HepG2 (cell line): ENCODE measurements at regions not wholly inside any gene's neighbourhood (a gene's known extent, or its start where the extent isn't known, plus 50 kb on each side); places are given as distances from the start of the nearest gene placed in this dataset.

Experiments used
- ATAC-seq: fragments of 200-7000 bp; cut with Tn5 transposase; 3 replicates; pipeline ENCODE4 v1.9.1; 2020; ENCODE audit warnings: mild to moderate bottlenecking, moderate library complexity
- BruUV-seq: library from RNA; stranded (reverse); fragments of 400-500 nt; replicated peaks from 2 replicates; lab custom pipeline; 2021; lab: Mats Ljungman, UMichigan
- CTCF ChIA-PET: fragments of 300-600 bp; formaldehyde crosslinking; extraction: SDS; loops from one replicate; lab custom pipeline; 2021; ENCODE audit warnings: low total read pairs, inconsistent platforms, low intra/inter-chr PET ratio; lab: Yijun Ruan, JAX
- POLR2A ChIA-PET: fragments of 350-600 bp; sonication (Branson Sonifier 250); formaldehyde crosslinking; loops from one replicate; lab custom pipeline; 2020; ENCODE audit warnings: antibody characterized with exemption, inconsistent platforms; lab: Yijun Ruan, JAX
- DNase-seq: peaks from one replicate; pipeline ENCODE4 v3.0.0-alpha.2; 2015; ENCODE audit warnings: low spot score
- FAIRE-seq: peaks from 3 replicates; lab custom pipeline; 2011; peaks lifted over from hg19 to GRCh38; lab: Jason Lieb, UNC
- H2AFZ ChIP-seq: one replicate; pipeline ENCODE4 v1.6.1; 2011; ENCODE audit warnings: low read length, inconsistent platforms
- H3K27ac ChIP-seq: fragments of 300-600 bp; 3 replicates; pipeline ENCODE4 v1.8.0; 2011; ENCODE audit warnings: mixed run types, mild to moderate bottlenecking, mixed read lengths, low read length, inconsistent platforms; ENCODE audit not compliant: insufficient read depth; ENCODE audit errors: extremely low read length
- H3K27me3 ChIP-seq, 2 experiments: fragments of 200-600 bp in 1 of 2; 2 replicates in 1 of 2; 3 replicates in 1 of 2; pipeline versions ENCODE4 v1.6.0 to v1.8.0; 2011; ENCODE audit warnings: low read length in 2 of 2, mild to moderate bottlenecking in 2 of 2, moderate library complexity in 2 of 2, inconsistent platforms in 1 of 2; ENCODE audit not compliant: insufficient read depth in 2 of 2, control insufficient read depth in 1 of 2
- H3K36me3 ChIP-seq, 2 experiments: fragments of 200-600 bp in 1 of 2; replicated peaks in 1 of 2; 2 replicates in 1 of 2; 3 replicates in 1 of 2; pipeline versions ENCODE4 v1.5.1 to v1.8.0; 2011; ENCODE audit warnings: low read length in 2 of 2, inconsistent platforms in 1 of 2; ENCODE audit not compliant: insufficient read depth in 2 of 2, control insufficient read depth in 1 of 2
- H3K4me1 ChIP-seq: 2 replicates; pipeline ENCODE4 v1.5.1; 2012; ENCODE audit warnings: low read length, inconsistent platforms; ENCODE audit not compliant: insufficient read depth
- H3K4me2 ChIP-seq: 2 replicates; pipeline ENCODE4 v1.6.0; 2011; ENCODE audit warnings: low read depth, low read length, inconsistent platforms
- H3K4me3 ChIP-seq, 3 experiments: fragments of 200-600 bp in 1 of 3; sonication (generic), shearing (Covaris generic) in 1 of 3; replicated peaks in 1 of 3; 2 replicates each; pipeline ENCODE4 v1.5.1; 2011 to 2016; ENCODE audit warnings: low read length in 3 of 3, inconsistent platforms in 2 of 3, low read depth in 2 of 3, mild to moderate bottlenecking in 2 of 3, control low read depth in 1 of 3, mixed read lengths in 1 of 3; ENCODE audit not compliant: insufficient read depth in 1 of 3
- H3K79me2 ChIP-seq: one replicate; pipeline ENCODE4 v1.6.1; 2011; ENCODE audit warnings: low read length, inconsistent platforms; ENCODE audit not compliant: insufficient read depth
- H3K9ac ChIP-seq: 2 replicates; pipeline ENCODE4 v1.6.0; 2011; ENCODE audit warnings: mild to moderate bottlenecking, low read depth, low read length, inconsistent platforms; ENCODE audit not compliant: insufficient read depth
- H3K9me3 ChIP-seq: 2 replicates; pipeline ENCODE4 v1.5.1; 2012; ENCODE audit warnings: mild to moderate bottlenecking, low read length
- H4K20me1 ChIP-seq: 2 replicates; pipeline ENCODE4 v1.6.0; 2011; ENCODE audit warnings: inconsistent platforms, mild to moderate bottlenecking, low read length, moderate library complexity; ENCODE audit not compliant: insufficient read depth
- BHLHE40 ChIP-seq: IDR thresholded peaks from 2 replicates; pipeline ENCODE4 v1.6.1; 2011; ENCODE audit warnings: low read length, improper control_type of control experiment
- CBX1 ChIP-seq: IDR thresholded peaks from one replicate; pipeline ENCODE4 v1.6.1; 2016; ENCODE audit warnings: antibody characterized with exemption, low read depth
- HBP1 ChIP-seq: IDR thresholded peaks from 2 replicates; pipeline ENCODE4 v1.6.1; 2016; ENCODE audit warnings: low read depth, control low read depth
- HMG20B ChIP-seq: conservative IDR thresholded peaks from 2 replicates; pipeline ENCODE4 v1.6.1; 2016; ENCODE audit warnings: missing genetic modification reagents, missing compliant biosample characterization
- HMGA1 ChIP-seq: sonication (generic); formaldehyde crosslinking; conservative IDR thresholded peaks from 2 replicates; pipeline ENCODE4 v1.4.0; 2020; ENCODE audit warnings: missing genetic modification reagents
- HOMEZ ChIP-seq: IDR thresholded peaks from 2 replicates; pipeline ENCODE4 v1.6.1; 2016; ENCODE audit warnings: low read depth
- HOXA3 ChIP-seq: sonication (generic); formaldehyde crosslinking; IDR thresholded peaks from 2 replicates; pipeline ENCODE4 v1.5.0; 2020; ENCODE audit warnings: missing genetic modification reagents
- HOXA7 ChIP-seq: sonication (generic); formaldehyde crosslinking; IDR thresholded peaks from 2 replicates; pipeline ENCODE4 v1.8.1; 2022; ENCODE audit warnings: mild to moderate bottlenecking, missing genetic modification reagents, moderate library complexity
- KLF12 ChIP-seq: sonication (generic); formaldehyde crosslinking; IDR thresholded peaks from 2 replicates; pipeline ENCODE4 v1.4.0; 2020; ENCODE audit warnings: missing genetic modification reagents, borderline replicate concordance
- MZF1 ChIP-seq: sonication (generic); formaldehyde crosslinking; IDR thresholded peaks from 2 replicates; pipeline ENCODE4 v1.8.1; 2023; ENCODE audit warnings: mild to moderate bottlenecking, missing genetic modification reagents, borderline replicate concordance
- NFYB ChIP-seq: sonication (generic); formaldehyde crosslinking; IDR thresholded peaks from 2 replicates; pipeline ENCODE4 v1.4.0; 2020; ENCODE audit warnings: missing genetic modification reagents
- SIN3A ChIP-seq: IDR thresholded peaks from 2 replicates; pipeline ENCODE4 v1.6.1; 2011; ENCODE audit warnings: low read depth, mild to moderate bottlenecking, control low read depth, low read length, borderline replicate concordance
- WIZ ChIP-seq: sonication (generic); formaldehyde crosslinking; IDR thresholded peaks from 2 replicates; pipeline ENCODE4 v1.5.1; 2020; ENCODE audit warnings: mild to moderate bottlenecking, missing genetic modification reagents
- YEATS4 ChIP-seq: sonication (generic); formaldehyde crosslinking; IDR thresholded peaks from 2 replicates; pipeline ENCODE4 v1.4.0; 2020; ENCODE audit warnings: missing genetic modification reagents, borderline replicate concordance
- ZBTB39 ChIP-seq: sonication (generic); formaldehyde crosslinking; IDR thresholded peaks from 2 replicates; pipeline ENCODE4 v1.5.0; 2020; ENCODE audit warnings: missing genetic modification reagents
- ZNF563 ChIP-seq: sonication (generic); formaldehyde crosslinking; IDR thresholded peaks from 2 replicates; pipeline ENCODE4 v1.8.0; 2022; ENCODE audit warnings: mild to moderate bottlenecking, moderate library complexity, missing genetic modification reagents
- ZNF746 ChIP-seq: sonication (generic); formaldehyde crosslinking; IDR thresholded peaks from 2 replicates; pipeline ENCODE4 v1.8.0; 2022; ENCODE audit warnings: mild to moderate bottlenecking, missing genetic modification reagents
- WGBS: methylation state at CpG from one replicate; pipeline ENCODE4 v1.1.6; 2017; ENCODE audit warnings: low lambda C conversion rate; 5-methylcytosine and 5-hydroxymethylcytosine counted together
- in situ Hi-C: cut with HindIII; loops from 2 replicates; pipeline ENCODE4 v1.10.0; 2017; ENCODE audit warnings: low pct_unique_long_range_greater_than_20kb; ENCODE audit not compliant: extremely low pct_ligation_motif_present
- intact Hi-C: fragments of 100-400 bp; cut with micrococcal nuclease; formaldehyde crosslinking; loops from one replicate; pipeline ENCODE4 v1.10.0; 2022; ENCODE audit not compliant: unreplicated experiment

- no peak for TF ChIP-seq HMG20B
- TF ChIP-seq MZF1 (CRISPR knock-in tag): no peak
- no peak for TF ChIP-seq YEATS4 (CRISPR knock-in tag)
- no peak for TF ChIP-seq HOXA3 (CRISPR knock-in tag)
- no peak for TF ChIP-seq ZNF746 (CRISPR knock-in tag)
- TF ChIP-seq CBX1: no peak
- TF ChIP-seq NFYB: no peak
- TF ChIP-seq BHLHE40: no peak
- TF ChIP-seq HOXA7: no peak
- Histone ChIP-seq H2AFZ (no peak overlapping the region), H4K20me1 (no peaks in the 10 kb centered on the region), H3K27ac (no peak overlapping the region), H3K36me3 (no peaks in the 10 kb centered on the region), H3K79me2 (no peaks in the 10 kb centered on the region), H3K4me2 (no peak overlapping the region), H3K9me3 (no peaks in the 10 kb centered on the region), H3K27me3 (no peaks in the 10 kb centered on the region), H3K9ac (no peak overlapping the region), H3K4me3 (no peak overlapping the region), H3K4me1 (peaks cover 68% of the 10 kb centered on the region)
- no peak for FAIRE-seq
- intact Hi-C loops (loop anchor here (5.0 kb wide), 1 partner anchor 61 kb away; no protein-coding TSS in a partner anchor), in situ Hi-C loops (no loop called here)
- CTCF ChIA-PET: no interaction called here
- no TSS peak for BruUV-seq
- 97% methylated on average over 3 of the region's 3 CpGs for WGBS
- ATAC-seq: no peak
- POLR2A ChIA-PET: no interaction called here
- DNase-seq: no peak
Observed at GRCh38 chr5:96248131-96248530, 184.9 kb downstream of the PCSK1 start.

- no TSS peak for BruUV-seq
- H3K9me3 ChIP-seq: no peaks in the 10 kb centered on the region
- FAIRE-seq (no peak), DNase-seq (no peak), ATAC-seq (no peak)
- POLR2A ChIA-PET: no interaction called here
- H3K4me3 ChIP-seq: no peak overlapping the region
- H3K27ac ChIP-seq: no peak overlapping the region
- CTCF ChIA-PET: no interaction called here
- no peaks in the 10 kb centered on the region for H3K27me3 ChIP-seq
- no peaks in the 10 kb centered on the region for H3K79me2 ChIP-seq
- H4K20me1 ChIP-seq: no peaks in the 10 kb centered on the region
- no peak overlapping the region for H2AFZ ChIP-seq
- peaks cover 73% of the 10 kb centered on the region for H3K4me1 ChIP-seq
- intact Hi-C loops (loop anchor here (5.0 kb wide), 1 partner anchor 60 kb away; no protein-coding TSS in a partner anchor), in situ Hi-C loops (no loop called here)
- 96% methylated on average over 2 of the region's 2 CpGs for WGBS
- no peak overlapping the region for H3K4me2 ChIP-seq
- H3K36me3 ChIP-seq: no peaks in the 10 kb centered on the region
- H3K9ac ChIP-seq: no peak overlapping the region
- TF ChIP-seq ZBTB39 (no peak), HOMEZ (CRISPR knock-in tag) (no peak), ZNF563 (CRISPR knock-in tag) (no peak), SIN3A (no peak), KLF12 (no peak), HMGA1 (no peak), WIZ (CRISPR knock-in tag) (no peak), HBP1 (CRISPR knock-in tag) (no peak)
Observed at GRCh38 chr5:96247708-96248107, 185.3 kb downstream of the PCSK1 start.
